ENCODE measurements at regions not wholly inside any gene's neighbourhood (a gene's known extent, or its start where the extent isn't known, plus 50 kb on each side); places are given as distances from the start of the nearest gene placed in this dataset.

GRCh38 chr20:60469829-60470228, 511.6 kb downstream of the CDH26 start:
- POLR2A ChIA-PET, result no interaction called here
- no peaks in the 10 kb centered on the region for H3K36me3 ChIP-seq (replicated peaks in 1 of 2; ENCODE audit: control insufficient read depth in 1 of 2, insufficient read depth in 2 of 2, low read length in 1 of 2)
- no peak overlapping the region for H3K27ac ChIP-seq (ENCODE audit: low read depth in 2 of 2, low read length in 1 of 2)
- H3K9ac ChIP-seq, result no peak overlapping the region
- H3F3A ChIP-seq (replicated peaks; ENCODE audit: insufficient read depth), result no peaks in the 10 kb centered on the region
- no peak for DNase-seq
- no peaks in the 10 kb centered on the region for H3K79me2 ChIP-seq (ENCODE audit: insufficient read depth)
- WGBS (ENCODE audit: low lambda C conversion rate), result 10% methylated on average over 3 of the region's 5 CpGs
- TF ChIP-seq RAD21 (IDR thresholded peaks at IDR 0.05; ENCODE audit: low read length) (no peak), TEAD4 (IDR thresholded peaks at IDR 0.05; ENCODE audit: borderline replicate concordance, insufficient read depth) (no peak), ZBTB33 (IDR thresholded peaks at IDR 0.05; ENCODE audit: borderline replicate concordance, low read depth) (no peak), NRF1 (IDR thresholded peaks at IDR 0.05; ENCODE audit: low read depth, low read length) (no peak), CHD2 (IDR thresholded peaks at IDR 0.05; ENCODE audit: low read length, partially characterized antibody) (no peak), EZH2phosphoT487 (IDR thresholded peaks at IDR 0.05; ENCODE audit: borderline replicate concordance, low read depth) (no peak), FOXM1 (IDR thresholded peaks at IDR 0.05; ENCODE audit: low read depth) (no peak), GABPA (IDR thresholded peaks at IDR 0.05; ENCODE audit: low read depth) (no peak), SMC3 (IDR thresholded peaks at IDR 0.05; ENCODE audit: low read depth, low read length) (no peak), EP300 (IDR thresholded peaks at IDR 0.05; ENCODE audit: borderline replicate concordance in 1 of 2, low read depth in 1 of 2, low read length in 1 of 2) (no peak), FOSL2 (IDR thresholded peaks at IDR 0.05; ENCODE audit: borderline replicate concordance, low read depth) (no peak), RFX5 (IDR thresholded peaks at IDR 0.05; ENCODE audit: low read length) (no peak), GATA2 (CRISPR knock-in tag; IDR thresholded peaks at IDR 0.05) (no peak), TAF1 (IDR thresholded peaks at IDR 0.05; ENCODE audit: borderline replicate concordance, low read depth, low read length) (no peak)
- no peaks in the 10 kb centered on the region for H3K9me3 ChIP-seq
- no peaks in the 10 kb centered on the region for H4K20me1 ChIP-seq (ENCODE audit: insufficient read depth)
- CTCF ChIA-PET, result interaction anchor here (2.6 kb wide), 1 partner anchor 259 kb away, joined by 9 read pairs; no protein-coding TSS in a partner anchor
- no peak overlapping the region for H2AFZ ChIP-seq (ENCODE audit: low read depth)
- H3K4me3 ChIP-seq (ENCODE audit: low read depth in 2 of 2, low read length in 1 of 2), result no peak overlapping the region
- no peaks in the 10 kb centered on the region for H3K27me3 ChIP-seq (ENCODE audit: insufficient read depth)
- H3K4me2 ChIP-seq, result no peak overlapping the region
- H3K9me2 ChIP-seq, result no peaks in the 10 kb centered on the region
- no peaks in the 10 kb centered on the region for H3K4me1 ChIP-seq (ENCODE audit: control insufficient read depth in 1 of 2, insufficient read depth in 2 of 2, low read depth in 1 of 2, low read length in 1 of 2)

- no peaks in the 10 kb centered on the region for H3K27me3 ChIP-seq (ENCODE audit: insufficient read depth)
- H3K9me2 ChIP-seq, result no peaks in the 10 kb centered on the region
- no peaks in the 10 kb centered on the region for H3K36me3 ChIP-seq (replicated peaks in 1 of 2; ENCODE audit: control insufficient read depth in 1 of 2, insufficient read depth in 2 of 2, low read length in 1 of 2)
- no peaks in the 10 kb centered on the region for H4K20me1 ChIP-seq (ENCODE audit: insufficient read depth)
- no peaks in the 10 kb centered on the region for H3K4me1 ChIP-seq (ENCODE audit: control insufficient read depth in 1 of 2, insufficient read depth in 2 of 2, low read depth in 1 of 2, low read length in 1 of 2)
- TF ChIP-seq YY1 (IDR thresholded peaks at IDR 0.05; ENCODE audit: low read depth) (no peak), PBX3 (IDR thresholded peaks at IDR 0.05) (no peak), TEAD4 (IDR thresholded peaks at IDR 0.05; ENCODE audit: borderline replicate concordance, insufficient read depth) (no peak), FOXM1 (IDR thresholded peaks at IDR 0.05; ENCODE audit: low read depth) (no peak), RXRA (IDR thresholded peaks at IDR 0.05; ENCODE audit: borderline replicate concordance, low read depth) (no peak), SMC3 (IDR thresholded peaks at IDR 0.05; ENCODE audit: low read depth, low read length) (no peak), ELF1 (IDR thresholded peaks at IDR 0.05) (no peak), USF2 (IDR thresholded peaks at IDR 0.05; ENCODE audit: borderline replicate concordance, low read depth, low read length) (no peak), REST (IDR thresholded peaks at IDR 0.05; ENCODE audit: low read depth, low read length) (no peak), POLR2AphosphoS5 (IDR thresholded peaks at IDR 0.05; ENCODE audit: low read depth, low read length) (no peak)
- DNase-seq, result no peak
- H3K27ac ChIP-seq (ENCODE audit: low read depth in 2 of 2, low read length in 1 of 2), result no peak overlapping the region
- no peaks in the 10 kb centered on the region for H3K79me2 ChIP-seq (ENCODE audit: insufficient read depth)
- H3F3A ChIP-seq (replicated peaks; ENCODE audit: insufficient read depth), result no peaks in the 10 kb centered on the region
- 71% methylated on average over 1 of the region's 1 CpG for WGBS (ENCODE audit: low lambda C conversion rate)
- ChIA-PET POLR2A (no interaction called here), CTCF (interaction anchor here (2.6 kb wide), 1 partner anchor 259 kb away, joined by 9 read pairs; no protein-coding TSS in a partner anchor)
- H3K9ac ChIP-seq, result no peak overlapping the region
- H3K4me3 ChIP-seq (ENCODE audit: low read depth in 2 of 2, low read length in 1 of 2), result no peak overlapping the region
- H2AFZ ChIP-seq (ENCODE audit: low read depth), result no peak overlapping the region
- no peak overlapping the region for H3K4me2 ChIP-seq
- H3K9me3 ChIP-seq, result no peaks in the 10 kb centered on the region
Observed at GRCh38 chr20:60470366-60470765, 512.1 kb downstream of the CDH26 start.

Measured in SK-N-SH (cell line).